GF-D8 (cell line): ENCODE measurements at regions not wholly inside any gene's neighbourhood (a gene's known extent, or its start where the extent isn't known, plus 50 kb on each side); places are given as distances from the start of the nearest gene placed in this dataset.

ENCODE experiments used
- DNase-seq: peaks from one replicate; lab custom pipeline; 2025; lab: John Stamatoyannopoulos, UW

GRCh38 chr17:72025113-72025512 is 95.7 kb upstream of the SOX9 start:
- DNase-seq: no peak

GRCh38 chr17:72030067-72030899 is 90.5 kb upstream of the SOX9 start:
- no peak for DNase-seq

- no peak for DNase-seq
Observed at GRCh38 chr17:72031219-72031884, 89.5 kb upstream of the SOX9 start.

DNA sequence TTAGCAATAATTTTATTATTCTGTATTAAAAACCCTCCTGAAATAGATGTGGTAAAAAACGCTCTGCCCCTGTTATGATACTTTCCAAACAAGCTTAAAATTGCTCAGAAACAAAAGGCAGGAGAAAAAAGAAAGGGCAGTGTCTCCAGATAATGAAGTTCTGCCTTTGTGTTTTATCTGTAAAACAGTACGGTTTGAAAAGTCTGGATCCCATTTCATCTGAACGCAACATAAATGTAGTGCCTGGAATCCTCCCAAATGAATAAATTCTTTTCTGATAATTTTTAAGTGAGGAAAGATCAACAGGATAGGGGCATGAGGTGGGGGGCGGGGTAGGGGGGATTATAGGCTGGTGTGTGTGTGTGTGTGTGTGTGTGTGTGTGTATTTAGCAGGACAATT is 87.5 kb upstream of the SOX9 start:
- no peak for DNase-seq

- no peak for DNase-seq
Observed at GRCh38 chr17:72034000-72034399, 86.8 kb upstream of the SOX9 start.

GRCh38 chr17:72038427-72038826 is 82.4 kb upstream of the SOX9 start:
- DNase-seq: no peak

DNA sequence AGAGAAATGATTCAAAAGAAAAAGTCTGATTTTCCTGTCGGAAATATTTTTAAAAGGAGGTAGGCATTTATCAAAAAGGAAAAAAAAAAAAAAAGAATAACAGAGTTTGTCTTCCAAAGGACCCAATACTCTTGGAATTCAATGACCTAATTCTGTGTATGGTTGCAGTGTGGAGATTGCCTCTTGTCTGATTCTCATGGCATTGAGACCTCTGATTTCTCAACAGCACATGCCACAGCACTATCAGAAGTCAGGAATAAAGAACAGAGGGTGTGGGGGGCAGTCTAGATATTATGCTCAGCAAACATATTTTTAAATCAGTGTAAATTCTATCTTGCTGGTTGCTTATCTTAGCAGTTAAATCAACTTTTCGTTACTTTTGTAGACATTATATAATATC is 81.3 kb upstream of the SOX9 start:
- no peak for DNase-seq

DNA sequence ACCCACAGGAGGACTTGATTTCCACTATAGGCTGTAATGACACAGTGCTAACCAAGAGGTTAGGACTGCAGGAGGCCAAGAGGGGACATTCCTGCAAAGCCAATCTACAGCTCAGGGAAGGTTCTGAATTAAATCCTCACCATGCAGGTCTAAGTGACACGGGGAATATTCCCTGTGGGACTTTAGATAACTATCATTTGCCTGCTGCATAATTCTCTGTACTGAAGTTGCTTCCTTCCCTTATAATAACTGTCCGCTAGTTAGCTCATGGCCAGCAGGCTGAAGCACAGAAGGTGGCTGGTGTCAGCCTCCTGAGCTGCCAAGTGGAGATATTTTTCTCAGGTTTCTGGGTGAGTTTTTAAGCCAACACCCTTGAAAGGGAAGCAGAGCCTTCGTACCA is 74.6 kb upstream of the SOX9 start:
- no peak for DNase-seq

GRCh38 chr17:72046643-72047612 is 73.9 kb upstream of the SOX9 start:
- no peak for DNase-seq

- DNase-seq: no peak
Observed at GRCh38 chr17:72049914-72050313, 70.9 kb upstream of the SOX9 start.

DNA sequence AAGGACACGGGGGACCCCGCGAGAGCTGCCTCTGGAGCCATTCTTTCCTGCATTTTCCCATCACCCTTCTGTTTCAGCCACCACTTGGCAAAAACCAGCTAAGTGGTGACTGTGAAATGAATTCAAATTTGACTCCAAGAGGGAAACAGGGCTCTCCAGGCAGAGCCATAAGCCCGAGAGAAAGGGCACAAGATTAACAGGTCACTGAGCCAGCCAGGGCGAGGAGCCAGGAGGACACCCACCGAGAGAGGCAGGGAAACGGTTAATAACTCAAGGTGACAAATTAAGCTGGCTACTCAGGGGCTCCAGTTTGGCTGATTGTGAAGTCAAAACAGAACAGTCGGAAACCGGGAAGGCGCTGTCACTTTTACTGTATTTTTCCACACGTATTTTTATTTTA is 67.8 kb upstream of the SOX9 start:
- no peak for DNase-seq

DNA sequence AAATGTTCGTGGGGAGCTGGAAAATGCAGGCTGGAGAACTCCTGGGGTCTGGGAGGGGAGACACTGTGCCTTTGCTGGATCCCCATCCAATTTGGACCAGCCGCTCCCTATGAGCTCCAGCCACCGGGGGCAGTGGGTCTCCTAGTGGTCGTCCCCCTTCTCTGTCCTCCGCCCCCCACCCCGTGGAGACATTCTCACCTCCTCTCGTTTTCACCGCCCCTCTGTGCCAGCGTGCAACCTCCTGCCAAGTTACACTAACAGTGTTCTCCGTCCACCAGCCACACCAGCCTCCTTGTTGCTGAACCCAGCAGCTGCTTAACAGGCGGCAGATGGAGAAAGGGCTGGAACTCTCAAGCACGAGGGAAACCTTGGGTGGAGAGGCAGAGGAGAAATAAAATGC is 67.4 kb upstream of the SOX9 start:
- DNase-seq: no peak

DNA sequence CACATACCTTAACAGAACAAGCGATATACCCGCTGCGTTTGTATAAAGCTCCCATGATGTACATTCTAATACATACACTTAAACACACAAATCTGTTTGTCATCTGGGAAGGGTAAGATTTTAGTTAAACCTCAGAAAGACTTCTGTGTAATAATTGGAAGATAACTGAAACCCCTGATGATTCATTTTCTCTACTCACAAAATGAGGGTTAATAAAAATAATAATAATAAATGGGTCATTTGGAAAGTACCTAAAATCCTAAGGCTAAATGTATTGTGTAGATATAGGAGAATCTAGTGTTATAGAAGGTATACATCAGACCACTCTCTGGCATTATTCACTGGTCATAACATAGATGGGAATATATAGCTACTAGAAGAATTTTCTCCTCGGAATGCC is 64.7 kb upstream of the SOX9 start:
- no peak for DNase-seq

DNA sequence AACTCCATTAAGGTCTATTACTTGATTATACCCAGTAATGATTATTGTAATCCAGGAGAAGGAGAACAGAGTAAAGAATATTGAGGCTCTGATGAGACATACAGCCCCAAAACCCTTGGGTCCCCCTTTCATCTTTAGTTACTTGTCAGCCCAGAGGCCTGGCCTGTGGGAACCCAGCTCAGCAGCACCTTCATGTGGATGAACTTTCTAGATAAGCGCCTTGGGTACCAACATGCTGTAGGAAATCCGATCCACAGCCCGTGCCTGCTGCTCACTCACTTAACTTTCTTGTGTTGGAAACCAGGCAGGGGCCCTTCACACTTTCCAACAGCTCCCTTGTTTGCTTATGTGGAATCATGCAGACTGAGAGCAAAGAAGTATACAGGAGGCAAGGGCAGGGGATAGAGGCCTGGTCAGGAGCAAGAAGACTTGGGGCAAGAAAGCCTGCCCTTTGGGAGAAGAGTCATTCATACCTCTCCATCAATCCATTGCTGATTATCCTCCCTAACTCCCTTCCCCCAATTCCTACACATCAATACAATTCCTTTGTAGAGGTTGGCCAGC is 64.0 kb upstream of the SOX9 start:
- DNase-seq: no peak

- no peak for DNase-seq
Observed at GRCh38 chr17:72060084-72060483, 60.7 kb upstream of the SOX9 start.

- no peak for DNase-seq
Observed at GRCh38 chr17:72063262-72063661, 57.6 kb upstream of the SOX9 start.

- no peak for DNase-seq
Observed at GRCh38 chr17:72063756-72064450, 56.9 kb upstream of the SOX9 start.

GRCh38 chr17:72064606-72065193 is 56.1 kb upstream of the SOX9 start:
- no peak for DNase-seq

- DNase-seq: no peak
Observed at GRCh38 chr17:72065556-72065955, 55.3 kb upstream of the SOX9 start.

DNA sequence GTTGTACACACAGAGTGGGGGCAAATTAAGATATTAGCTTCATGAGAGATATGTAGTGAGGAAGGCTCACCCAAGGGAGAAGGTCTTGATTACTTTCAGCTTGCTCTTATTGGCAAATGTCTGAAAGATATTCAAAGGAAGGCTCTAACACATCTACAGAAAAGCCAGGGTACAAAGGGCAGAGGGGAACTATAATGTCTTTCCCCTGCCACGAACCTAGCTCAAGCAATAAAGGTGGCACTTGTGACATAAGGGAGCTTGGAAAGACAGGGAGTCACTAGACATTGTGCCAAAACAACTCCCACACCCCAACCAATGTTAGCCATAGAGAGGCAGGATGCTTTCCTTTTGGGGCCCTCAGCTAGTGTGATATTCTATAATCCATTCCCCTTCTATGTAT is 52.2 kb upstream of the SOX9 start:
- DNase-seq: no peak

DNA sequence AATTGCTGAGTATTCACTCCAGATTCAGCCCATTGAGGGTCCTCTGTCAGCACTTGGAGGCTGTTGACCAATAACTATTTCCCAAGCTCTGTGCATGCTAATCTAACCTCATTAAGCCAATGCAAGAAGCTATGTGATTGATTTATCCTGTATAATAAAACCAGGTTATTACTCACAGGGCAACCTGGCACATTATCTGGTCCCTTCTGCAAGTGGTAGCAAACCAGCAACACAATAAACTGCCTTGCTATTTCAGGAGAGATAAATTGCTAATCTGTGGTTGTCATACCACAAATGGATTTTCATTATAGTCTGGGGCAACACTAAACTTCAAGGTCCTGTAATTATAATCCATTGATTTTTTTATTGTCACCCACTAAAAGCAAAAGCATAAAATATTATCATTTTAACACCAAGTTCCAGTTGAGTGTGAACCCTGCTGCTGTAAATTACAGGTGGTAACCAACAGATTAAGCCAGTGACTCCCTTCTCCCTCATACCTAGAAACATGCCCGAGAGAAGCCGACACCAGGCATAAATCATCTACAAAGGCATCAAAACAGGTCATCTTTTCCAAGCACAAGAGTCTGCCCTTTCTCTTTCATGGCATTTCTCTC is 51.1 kb upstream of the SOX9 start:
- DNase-seq: no peak
